ENCODE measurements at regions not wholly inside any gene's neighbourhood (a gene's known extent, or its start where the extent isn't known, plus 50 kb on each side); places are given as distances from the start of the nearest gene placed in this dataset.

DNA sequence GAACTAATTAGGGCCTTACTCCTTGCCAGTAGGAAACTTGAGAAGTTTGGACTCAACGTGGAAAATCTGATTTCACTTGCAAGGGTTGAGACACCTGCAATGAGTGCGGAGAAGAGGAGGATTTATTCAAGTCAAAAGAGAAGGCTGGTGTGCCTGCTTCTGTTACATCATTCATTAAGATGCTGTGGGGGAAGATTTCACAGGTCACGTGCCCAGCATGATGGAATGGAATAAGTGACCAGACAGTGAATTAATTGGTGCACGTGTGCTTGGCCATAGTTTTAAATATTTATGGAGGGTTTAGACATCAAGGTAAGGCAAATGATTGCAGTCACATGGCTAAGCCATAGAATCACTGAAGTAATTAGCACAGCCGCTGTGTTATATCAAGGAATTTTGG lies 155.0 kb downstream of the C7orf25 start:
- ATAC-seq (ENCODE audit: low read depth in 2 of 2), result no peak
- Mint-ChIP-seq H3K4me3 (no peak overlapping the region), H3K27ac (no peak overlapping the region), H3K9me3 (peaks cover 0 to 5% (median 0%) of the 10 kb centered on the region in 7 donors), H3K36me3 (no peaks in the 10 kb centered on the region), H3K27me3 (no peaks in the 10 kb centered on the region), H3K4me1 (no peaks in the 10 kb centered on the region)
- Histone ChIP-seq H3K4me3 (ENCODE audit: low read depth, low read length) (no peak overlapping the region), H3K9me3 (ENCODE audit: control insufficient read depth in 2 of 2, low read length in 2 of 2) (peaks cover 0 to 3% of the 10 kb centered on the region in 2 experiments), H3K36me3 (ENCODE audit: control insufficient read depth, insufficient read depth, low read length) (no peaks in the 10 kb centered on the region), H3K4me1 (ENCODE audit: control insufficient read depth, insufficient read depth, low read length, poor library complexity, severe bottlenecking) (no peaks in the 10 kb centered on the region), H3K27me3 (ENCODE audit: control insufficient read depth, insufficient read depth, low read length) (no peaks in the 10 kb centered on the region), H3K27ac (ENCODE audit: insufficient read depth, low read length, poor library complexity, severe bottlenecking) (no peak overlapping the region)
- DNase-seq, result no peak

- peaks cover 0 to 3% of the 10 kb centered on the region in 2 experiments for H3K9me3 ChIP-seq (ENCODE audit: control insufficient read depth in 2 of 2, low read length in 2 of 2)
- no peaks in the 10 kb centered on the region for H3K27me3 ChIP-seq (ENCODE audit: control insufficient read depth, insufficient read depth, low read length)
- no peaks in the 10 kb centered on the region for H3K4me1 ChIP-seq (ENCODE audit: control insufficient read depth, insufficient read depth, low read length, poor library complexity, severe bottlenecking)
- Mint-ChIP-seq H3K27ac (no peak overlapping the region), H3K4me3 (no peak overlapping the region), H3K27me3 (no peaks in the 10 kb centered on the region), H3K4me1 (no peaks in the 10 kb centered on the region), H3K36me3 (no peaks in the 10 kb centered on the region), H3K9me3 (peaks cover 0 to 5% (median 3%) of the 10 kb centered on the region in 7 donors)
- ATAC-seq (ENCODE audit: low read depth in 2 of 2) (no peak), DNase-seq (no peak)
- no peaks in the 10 kb centered on the region for H3K36me3 ChIP-seq (ENCODE audit: control insufficient read depth, insufficient read depth, low read length)
- no peak overlapping the region for H3K4me3 ChIP-seq (ENCODE audit: low read depth, low read length)
- no peak overlapping the region for H3K27ac ChIP-seq (ENCODE audit: insufficient read depth, low read length, poor library complexity, severe bottlenecking)
Measured at GRCh38 chr7:42753811-42754363, 158.0 kb downstream of the C7orf25 start.

DNA sequence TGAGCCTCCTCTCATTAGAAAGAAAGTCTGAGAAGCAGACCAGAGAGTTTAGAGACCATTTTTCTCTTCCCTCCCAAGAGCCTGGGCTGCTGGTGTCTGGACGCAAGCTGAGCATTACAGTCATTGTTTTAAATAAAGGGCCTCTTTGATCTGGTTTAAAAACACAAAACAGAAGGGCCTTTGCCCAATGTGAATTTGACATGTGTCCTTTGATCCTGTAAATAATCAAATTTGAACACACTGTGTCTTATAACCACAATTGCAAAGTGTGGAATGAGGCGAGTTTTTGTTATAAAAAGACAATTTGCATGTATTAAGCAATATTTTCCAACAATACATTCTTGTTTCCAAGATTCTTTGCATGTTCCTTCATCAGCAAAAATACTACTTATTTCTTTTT lies 158.5 kb downstream of the C7orf25 start:
- H3K27ac Mint-ChIP-seq, result no peak overlapping the region
- Histone ChIP-seq H3K9me3 (ENCODE audit: control insufficient read depth in 2 of 2, low read length in 2 of 2) (no peaks in the 10 kb centered on the region), H3K27me3 (ENCODE audit: control insufficient read depth, insufficient read depth, low read length) (no peaks in the 10 kb centered on the region), H3K4me3 (ENCODE audit: low read depth, low read length) (no peak overlapping the region), H3K4me1 (ENCODE audit: control insufficient read depth, insufficient read depth, low read length, poor library complexity, severe bottlenecking) (no peaks in the 10 kb centered on the region), H3K36me3 (ENCODE audit: control insufficient read depth, insufficient read depth, low read length) (no peaks in the 10 kb centered on the region), H3K27ac (ENCODE audit: insufficient read depth, low read length, poor library complexity, severe bottlenecking) (no peak overlapping the region)
- H3K9me3 Mint-ChIP-seq, result peaks cover 0 to 5% (median 2%) of the 10 kb centered on the region in 7 donors
- no peak for ATAC-seq (ENCODE audit: low read depth in 2 of 2)
- no peaks in the 10 kb centered on the region for H3K27me3 Mint-ChIP-seq
- H3K4me3 Mint-ChIP-seq, result no peak overlapping the region
- H3K4me1 Mint-ChIP-seq, result no peaks in the 10 kb centered on the region
- no peaks in the 10 kb centered on the region for H3K36me3 Mint-ChIP-seq
- DNase-seq, result no peak

DNA sequence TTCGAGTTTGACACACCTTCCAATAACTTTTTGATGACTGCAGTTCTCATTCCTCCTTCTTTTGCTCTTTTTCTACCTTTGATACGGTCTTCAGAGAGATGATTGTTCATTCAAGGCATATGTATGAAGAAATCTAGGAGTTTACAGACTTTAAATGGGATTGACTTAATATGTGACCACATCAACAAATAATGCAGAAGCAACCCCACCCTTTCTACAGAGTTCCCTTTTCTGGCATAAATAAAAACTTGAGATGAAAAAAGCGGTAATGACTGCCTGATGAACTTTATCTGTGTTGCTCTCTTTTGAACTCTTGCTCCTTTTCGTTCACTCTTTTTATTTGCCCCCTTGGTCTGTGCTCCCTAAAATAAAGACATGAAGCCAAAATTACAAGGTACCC lies 161.7 kb downstream of the C7orf25 start:
- Mint-ChIP-seq H3K27ac (no peak overlapping the region), H3K4me1 (no peaks in the 10 kb centered on the region), H3K27me3 (no peaks in the 10 kb centered on the region), H3K9me3 (peaks cover 0 to 5% (median 2%) of the 10 kb centered on the region in 7 donors), H3K4me3 (no peak overlapping the region), H3K36me3 (no peaks in the 10 kb centered on the region)
- H3K4me1 ChIP-seq (ENCODE audit: control insufficient read depth, insufficient read depth, low read length, poor library complexity, severe bottlenecking), result no peaks in the 10 kb centered on the region
- ATAC-seq (ENCODE audit: low read depth in 2 of 2), result no peak
- no peak for DNase-seq
- H3K27ac ChIP-seq (ENCODE audit: insufficient read depth, low read length, poor library complexity, severe bottlenecking), result no peak overlapping the region
- H3K4me3 ChIP-seq (ENCODE audit: low read depth, low read length), result no peak overlapping the region
- H3K36me3 ChIP-seq (ENCODE audit: control insufficient read depth, insufficient read depth, low read length), result no peaks in the 10 kb centered on the region
- H3K9me3 ChIP-seq (ENCODE audit: control insufficient read depth in 2 of 2, low read length in 2 of 2), result no peaks in the 10 kb centered on the region
- H3K27me3 ChIP-seq (ENCODE audit: control insufficient read depth, insufficient read depth, low read length), result no peaks in the 10 kb centered on the region

DNA sequence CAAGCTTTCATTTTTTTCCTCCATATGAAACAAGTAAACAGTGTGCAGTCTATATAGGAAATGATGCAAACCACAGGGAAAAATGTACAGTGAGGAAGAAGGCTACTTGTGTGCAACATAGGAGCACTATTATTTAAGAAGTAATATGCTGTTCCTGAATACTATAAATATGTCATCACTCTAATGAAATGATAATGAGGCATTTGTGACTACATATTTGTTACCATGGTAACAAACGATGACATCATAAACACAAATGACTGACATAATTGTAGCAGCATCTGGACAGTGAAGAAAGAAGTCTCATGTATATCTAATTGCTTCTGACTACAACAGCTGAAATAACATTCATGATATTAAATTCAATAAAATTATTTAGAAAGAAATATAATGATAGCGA lies 164.8 kb downstream of the C7orf25 start:
- no peak overlapping the region for H3K27ac Mint-ChIP-seq
- H3K27me3 Mint-ChIP-seq, result no peaks in the 10 kb centered on the region
- DNase-seq (no peak), ATAC-seq (ENCODE audit: low read depth in 2 of 2) (no peak)
- H3K4me1 ChIP-seq (ENCODE audit: control insufficient read depth, insufficient read depth, low read length, poor library complexity, severe bottlenecking), result no peaks in the 10 kb centered on the region
- no peaks in the 10 kb centered on the region for H3K27me3 ChIP-seq (ENCODE audit: control insufficient read depth, insufficient read depth, low read length)
- no peaks in the 10 kb centered on the region for H3K4me1 Mint-ChIP-seq
- no peaks in the 10 kb centered on the region for H3K9me3 ChIP-seq (ENCODE audit: control insufficient read depth in 2 of 2, low read length in 2 of 2)
- no peak overlapping the region for H3K4me3 ChIP-seq (ENCODE audit: low read depth, low read length)
- H3K4me3 Mint-ChIP-seq, result no peak overlapping the region
- no peak overlapping the region for H3K27ac ChIP-seq (ENCODE audit: insufficient read depth, low read length, poor library complexity, severe bottlenecking)
- peaks cover 0 to 4% (median 2%) of the 10 kb centered on the region in 7 donors for H3K9me3 Mint-ChIP-seq
- H3K36me3 Mint-ChIP-seq, result no peaks in the 10 kb centered on the region
- no peaks in the 10 kb centered on the region for H3K36me3 ChIP-seq (ENCODE audit: control insufficient read depth, insufficient read depth, low read length)

- Mint-ChIP-seq H3K4me1 (no peaks in the 10 kb centered on the region), H3K27ac (no peak overlapping the region), H3K36me3 (no peaks in the 10 kb centered on the region), H3K4me3 (no peak overlapping the region), H3K9me3 (peaks cover 0 to 4% (median 2%) of the 10 kb centered on the region in 7 donors), H3K27me3 (no peaks in the 10 kb centered on the region)
- no peak overlapping the region for H3K27ac ChIP-seq (ENCODE audit: insufficient read depth, low read length, poor library complexity, severe bottlenecking)
- ATAC-seq (ENCODE audit: low read depth in 2 of 2) (no peak), DNase-seq (no peak)
- no peaks in the 10 kb centered on the region for H3K27me3 ChIP-seq (ENCODE audit: control insufficient read depth, insufficient read depth, low read length)
- no peaks in the 10 kb centered on the region for H3K4me1 ChIP-seq (ENCODE audit: control insufficient read depth, insufficient read depth, low read length, poor library complexity, severe bottlenecking)
- H3K4me3 ChIP-seq (ENCODE audit: low read depth, low read length), result no peak overlapping the region
- H3K9me3 ChIP-seq (ENCODE audit: control insufficient read depth in 2 of 2, low read length in 2 of 2), result no peaks in the 10 kb centered on the region
- H3K36me3 ChIP-seq (ENCODE audit: control insufficient read depth, insufficient read depth, low read length), result no peaks in the 10 kb centered on the region
Measured at GRCh38 chr7:42746214-42746613, 165.7 kb downstream of the C7orf25 start.

- Histone ChIP-seq H3K36me3 (ENCODE audit: control insufficient read depth, insufficient read depth, low read length) (no peaks in the 10 kb centered on the region), H3K4me1 (ENCODE audit: control insufficient read depth, insufficient read depth, low read length, poor library complexity, severe bottlenecking) (no peaks in the 10 kb centered on the region), H3K9me3 (ENCODE audit: control insufficient read depth in 2 of 2, low read length in 2 of 2) (no peaks in the 10 kb centered on the region), H3K4me3 (ENCODE audit: low read depth, low read length) (no peak overlapping the region), H3K27ac (ENCODE audit: insufficient read depth, low read length, poor library complexity, severe bottlenecking) (no peak overlapping the region), H3K27me3 (ENCODE audit: control insufficient read depth, insufficient read depth, low read length) (no peaks in the 10 kb centered on the region)
- H3K9me3 Mint-ChIP-seq, result peaks cover 0 to 4% (median 2%) of the 10 kb centered on the region in 7 donors
- ATAC-seq (ENCODE audit: low read depth in 2 of 2) (no peak), DNase-seq (peak in 1 of 3 donors; percentile 34)
- H3K27me3 Mint-ChIP-seq, result no peaks in the 10 kb centered on the region
- no peaks in the 10 kb centered on the region for H3K36me3 Mint-ChIP-seq
- H3K4me1 Mint-ChIP-seq, result no peaks in the 10 kb centered on the region
- H3K27ac Mint-ChIP-seq, result no peak overlapping the region
- no peak overlapping the region for H3K4me3 Mint-ChIP-seq
Measured at GRCh38 chr7:42745357-42746059, 166.4 kb downstream of the C7orf25 start.

DNA sequence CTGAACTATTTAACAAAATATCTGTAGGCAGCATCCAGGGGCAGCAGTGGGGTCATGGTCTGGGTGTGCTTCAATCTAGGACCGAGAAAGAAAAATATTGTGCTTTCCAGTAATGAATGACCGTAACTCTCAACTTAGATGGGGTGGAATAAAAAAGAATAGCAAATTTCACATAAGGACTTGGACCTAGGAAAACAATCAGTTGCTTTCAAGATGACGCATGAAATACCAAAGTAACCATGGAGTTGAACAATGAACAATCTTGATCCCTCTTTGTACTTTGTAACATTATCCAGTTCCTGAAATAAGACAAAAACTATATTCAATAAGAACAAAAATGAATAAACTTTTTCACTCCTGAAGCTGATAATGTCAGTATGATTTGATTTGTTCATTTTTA lies 167.1 kb downstream of the C7orf25 start:
- Histone ChIP-seq H3K9me3 (ENCODE audit: control insufficient read depth in 2 of 2, low read length in 2 of 2) (no peaks in the 10 kb centered on the region), H3K27ac (ENCODE audit: insufficient read depth, low read length, poor library complexity, severe bottlenecking) (no peak overlapping the region), H3K4me1 (ENCODE audit: control insufficient read depth, insufficient read depth, low read length, poor library complexity, severe bottlenecking) (no peaks in the 10 kb centered on the region), H3K4me3 (ENCODE audit: low read depth, low read length) (no peak overlapping the region), H3K36me3 (ENCODE audit: control insufficient read depth, insufficient read depth, low read length) (no peaks in the 10 kb centered on the region), H3K27me3 (ENCODE audit: control insufficient read depth, insufficient read depth, low read length) (no peaks in the 10 kb centered on the region)
- ATAC-seq (ENCODE audit: low read depth in 2 of 2) (no peak), DNase-seq (no peak)
- Mint-ChIP-seq H3K27me3 (no peaks in the 10 kb centered on the region), H3K4me1 (no peaks in the 10 kb centered on the region), H3K9me3 (peaks cover 0 to 4% (median 1%) of the 10 kb centered on the region in 7 donors), H3K36me3 (no peaks in the 10 kb centered on the region), H3K4me3 (no peak overlapping the region), H3K27ac (no peak overlapping the region)

Measured in CD4-positive, CD25-positive, alpha-beta regulatory T cell (primary cell).